ENCODE measurements at regions not wholly inside any gene's neighbourhood (a gene's known extent, or its start where the extent isn't known, plus 50 kb on each side); places are given as distances from the start of the nearest gene placed in this dataset.
"Not testable (repeated sequence)": the region's sequence is repeated elsewhere in the genome, so short reads cannot be mapped to it uniquely, and the experiment has no call there.

- TF ChIP-seq, protein P1, sequence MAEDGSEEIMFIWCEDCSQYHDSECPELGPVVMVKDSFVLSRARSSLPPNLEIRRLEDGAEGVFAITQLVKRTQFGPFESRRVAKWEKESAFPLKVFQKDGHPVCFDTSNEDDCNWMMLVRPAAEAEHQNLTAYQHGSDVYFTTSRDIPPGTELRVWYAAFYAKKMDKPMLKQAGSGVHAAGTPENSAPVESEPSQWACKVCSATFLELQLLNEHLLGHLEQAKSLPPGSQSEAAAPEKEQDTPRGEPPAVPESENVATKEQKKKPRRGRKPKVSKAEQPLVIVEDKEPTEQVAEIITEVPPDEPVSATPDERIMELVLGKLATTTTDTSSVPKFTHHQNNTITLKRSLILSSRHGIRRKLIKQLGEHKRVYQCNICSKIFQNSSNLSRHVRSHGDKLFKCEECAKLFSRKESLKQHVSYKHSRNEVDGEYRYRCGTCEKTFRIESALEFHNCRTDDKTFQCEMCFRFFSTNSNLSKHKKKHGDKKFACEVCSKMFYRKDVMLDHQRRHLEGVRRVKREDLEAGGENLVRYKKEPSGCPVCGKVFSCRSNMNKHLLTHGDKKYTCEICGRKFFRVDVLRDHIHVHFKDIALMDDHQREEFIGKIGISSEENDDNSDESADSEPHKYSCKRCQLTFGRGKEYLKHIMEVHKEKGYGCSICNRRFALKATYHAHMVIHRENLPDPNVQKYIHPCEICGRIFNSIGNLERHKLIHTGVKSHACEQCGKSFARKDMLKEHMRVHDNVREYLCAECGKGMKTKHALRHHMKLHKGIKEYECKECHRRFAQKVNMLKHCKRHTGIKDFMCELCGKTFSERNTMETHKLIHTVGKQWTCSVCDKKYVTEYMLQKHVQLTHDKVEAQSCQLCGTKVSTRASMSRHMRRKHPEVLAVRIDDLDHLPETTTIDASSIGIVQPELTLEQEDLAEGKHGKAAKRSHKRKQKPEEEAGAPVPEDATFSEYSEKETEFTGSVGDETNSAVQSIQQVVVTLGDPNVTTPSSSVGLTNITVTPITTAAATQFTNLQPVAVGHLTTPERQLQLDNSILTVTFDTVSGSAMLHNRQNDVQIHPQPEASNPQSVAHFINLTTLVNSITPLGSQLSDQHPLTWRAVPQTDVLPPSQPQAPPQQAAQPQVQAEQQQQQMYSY (CRISPR knock-in tag; IDR thresholded peaks at IDR 0.05): no peak
- no peak for TF ChIP-seq HMGA2 (CRISPR knock-in tag; IDR thresholded peaks at IDR 0.05)
- TF ChIP-seq ELF4 (CRISPR knock-in tag; IDR thresholded peaks at IDR 0.05; ENCODE audit: low read depth): no peak
These were observed 306.7 kb upstream of the BRINP1 start (continued) for GRCh38 chr9:119675951-119676350.

- POLR2A ChIA-PET; DNase-seq (ENCODE audit: low spot score); H3K4me3 Mint-ChIP-seq; ATAC-seq; H3K27me3 Mint-ChIP-seq (ENCODE audit: low read depth); H3K36me3 Mint-ChIP-seq; H3K27ac Mint-ChIP-seq; CTCF ChIA-PET; H3K9me3 Mint-ChIP-seq: not testable (repeated sequence)
- peaks cover 60% of the 10 kb centered on the region for H3K4me1 Mint-ChIP-seq
These were observed 303.5 kb upstream of the BRINP1 start for GRCh38 chr9:119672763-119673162.

DNA sequence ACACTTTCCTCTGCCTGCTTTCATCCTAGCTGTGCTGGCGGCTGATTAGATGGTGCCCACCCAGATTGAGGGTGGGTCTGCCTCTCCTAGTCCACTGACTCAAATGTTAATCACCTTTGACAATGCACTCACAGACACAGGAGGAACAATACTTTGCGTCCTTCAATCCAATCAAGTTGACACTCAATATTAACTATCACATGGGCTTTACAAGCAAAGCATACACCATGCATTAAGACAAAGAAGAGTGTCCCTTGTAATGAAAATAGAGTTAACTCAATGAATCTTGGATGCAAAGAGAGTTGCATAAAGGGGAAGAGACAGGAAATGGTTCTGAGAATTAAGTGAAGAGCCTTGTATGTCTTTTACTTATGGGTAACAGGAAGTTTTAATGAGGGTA is 298.7 kb upstream of the BRINP1 start:
- ChIA-PET POLR2A (no interaction called here), CTCF (interaction anchor here (1.1 kb wide), 1 partner anchor 301 kb away, joined by 3 read pairs; no protein-coding TSS in a partner anchor)
- DNase-seq (ENCODE audit: low spot score) (no peak), ATAC-seq (peak; percentile 53)
- peak overlapping the region; percentile 84 for H3K27ac Mint-ChIP-seq
- no peaks in the 10 kb centered on the region for H3K36me3 Mint-ChIP-seq
- peaks cover 45% of the 10 kb centered on the region for H3K4me1 Mint-ChIP-seq
- H3K4me3 Mint-ChIP-seq: no peak overlapping the region
- H3K27me3 Mint-ChIP-seq (ENCODE audit: low read depth): no peaks in the 10 kb centered on the region; the same call in 1 of the 2 replicates
- H3K9me3 Mint-ChIP-seq: no peaks in the 10 kb centered on the region
- TF ChIP-seq MXD4 (CRISPR knock-in tag; IDR thresholded peaks at IDR 0.05; ENCODE audit: borderline replicate concordance): no peak
- TF ChIP-seq ATF2 (CRISPR knock-in tag; IDR thresholded peaks at IDR 0.05; ENCODE audit: borderline replicate concordance, low read depth): no peak
- TF ChIP-seq, protein P2, sequence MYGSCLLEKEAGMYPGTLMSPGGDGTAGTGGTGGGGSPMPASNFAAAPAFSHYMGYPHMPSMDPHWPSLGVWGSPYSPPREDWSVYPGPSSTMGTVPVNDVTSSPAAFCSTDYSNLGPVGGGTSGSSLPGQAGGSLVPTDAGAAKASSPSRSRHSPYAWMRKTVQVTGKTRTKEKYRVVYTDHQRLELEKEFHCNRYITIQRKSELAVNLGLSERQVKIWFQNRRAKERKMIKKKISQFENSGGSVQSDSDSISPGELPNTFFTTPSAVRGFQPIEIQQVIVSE (CRISPR knock-in tag; IDR thresholded peaks at IDR 0.05; ENCODE audit: borderline replicate concordance): no peak
- TF ChIP-seq, protein P3, sequence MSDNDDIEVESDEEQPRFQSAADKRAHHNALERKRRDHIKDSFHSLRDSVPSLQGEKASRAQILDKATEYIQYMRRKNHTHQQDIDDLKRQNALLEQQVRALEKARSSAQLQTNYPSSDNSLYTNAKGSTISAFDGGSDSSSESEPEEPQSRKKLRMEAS (CRISPR knock-in tag; IDR thresholded peaks at IDR 0.05): 0 out of 2 replicates have a peak, but pooled peaks have one; percentile 15
- no peak for TF ChIP-seq TEAD1 (CRISPR knock-in tag; IDR thresholded peaks at IDR 0.05)
- no peak for TF ChIP-seq JAZF1 (CRISPR knock-in tag; IDR thresholded peaks at IDR 0.05)

- no peaks in the 10 kb centered on the region; the same call in 1 of the 2 replicates for H3K27me3 Mint-ChIP-seq (ENCODE audit: low read depth)
- H3K9me3 Mint-ChIP-seq: no peaks in the 10 kb centered on the region
- H3K36me3 Mint-ChIP-seq: no peaks in the 10 kb centered on the region
- ChIA-PET CTCF (interaction anchor here (1.1 kb wide), 1 partner anchor 302 kb away, joined by 3 read pairs; no protein-coding TSS in a partner anchor), POLR2A (no interaction called here)
- H3K27ac Mint-ChIP-seq: peak overlapping the region; percentile 52; the same call in 1 of the 2 replicates
- ATAC-seq (peak; percentile 79), DNase-seq (ENCODE audit: low spot score) (no peak)
- no peak overlapping the region for H3K4me3 Mint-ChIP-seq
- peaks cover 41% of the 10 kb centered on the region for H3K4me1 Mint-ChIP-seq
- TF ChIP-seq EMX1 (CRISPR knock-in tag; IDR thresholded peaks at IDR 0.05): no peak
- TF ChIP-seq, protein P4, sequence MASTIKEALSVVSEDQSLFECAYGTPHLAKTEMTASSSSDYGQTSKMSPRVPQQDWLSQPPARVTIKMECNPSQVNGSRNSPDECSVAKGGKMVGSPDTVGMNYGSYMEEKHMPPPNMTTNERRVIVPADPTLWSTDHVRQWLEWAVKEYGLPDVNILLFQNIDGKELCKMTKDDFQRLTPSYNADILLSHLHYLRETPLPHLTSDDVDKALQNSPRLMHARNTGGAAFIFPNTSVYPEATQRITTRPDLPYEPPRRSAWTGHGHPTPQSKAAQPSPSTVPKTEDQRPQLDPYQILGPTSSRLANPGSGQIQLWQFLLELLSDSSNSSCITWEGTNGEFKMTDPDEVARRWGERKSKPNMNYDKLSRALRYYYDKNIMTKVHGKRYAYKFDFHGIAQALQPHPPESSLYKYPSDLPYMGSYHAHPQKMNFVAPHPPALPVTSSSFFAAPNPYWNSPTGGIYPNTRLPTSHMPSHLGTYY (CRISPR knock-in tag; IDR thresholded peaks at IDR 0.05): no peak
These were observed 297.9 kb upstream of the BRINP1 start for GRCh38 chr9:119667163-119667562.
